ENCODE measurements at regions not wholly inside any gene's neighbourhood (a gene's known extent, or its start where the extent isn't known, plus 50 kb on each side); places are given as distances from the start of the nearest gene placed in this dataset.
"Not testable (repeated sequence)": the region's sequence is repeated elsewhere in the genome, so short reads cannot be mapped to it uniquely, and the experiment has no call there.

DNA sequence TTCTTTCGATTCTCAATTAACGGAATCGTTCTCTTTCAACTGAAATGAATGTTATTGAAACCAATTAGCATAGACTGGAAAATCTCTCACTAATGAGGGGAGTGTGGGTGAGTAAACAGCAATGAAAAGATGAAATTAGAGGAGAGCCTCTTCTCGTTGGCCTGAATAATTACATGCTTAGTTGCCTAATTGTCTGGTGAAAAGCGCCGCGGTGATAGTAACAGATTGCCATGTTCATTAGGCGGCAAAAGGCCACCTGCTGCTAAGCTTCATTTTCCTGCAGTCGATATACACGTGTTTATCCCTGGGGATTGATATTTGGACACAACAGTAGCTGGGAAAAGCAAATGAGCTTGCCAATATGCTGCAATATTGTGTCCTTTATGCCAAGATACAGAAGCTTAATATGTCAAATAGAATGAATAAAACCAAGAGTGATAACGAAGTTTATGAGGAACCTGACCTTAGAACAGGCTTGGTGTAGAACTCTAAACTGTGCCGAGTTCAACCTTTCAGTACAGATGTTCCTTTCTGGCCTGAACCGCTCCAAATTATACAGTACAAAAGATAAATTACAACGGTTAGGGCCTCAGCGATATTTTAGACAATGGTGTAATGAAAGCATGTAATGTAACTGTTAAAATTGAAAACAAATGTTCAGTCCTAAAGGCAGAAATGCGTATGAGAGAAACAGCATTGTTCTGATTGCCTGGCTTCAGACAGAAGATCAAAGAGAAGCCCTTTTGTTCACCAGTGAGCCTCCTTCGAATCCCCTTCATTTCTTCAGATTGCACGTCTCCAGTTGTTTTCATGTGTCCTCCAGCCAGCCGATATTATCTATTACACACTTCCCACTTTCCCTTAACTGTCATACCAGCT, 185.2 kb downstream of the SHOX2 start:
- DNase-seq: no peak

DNA sequence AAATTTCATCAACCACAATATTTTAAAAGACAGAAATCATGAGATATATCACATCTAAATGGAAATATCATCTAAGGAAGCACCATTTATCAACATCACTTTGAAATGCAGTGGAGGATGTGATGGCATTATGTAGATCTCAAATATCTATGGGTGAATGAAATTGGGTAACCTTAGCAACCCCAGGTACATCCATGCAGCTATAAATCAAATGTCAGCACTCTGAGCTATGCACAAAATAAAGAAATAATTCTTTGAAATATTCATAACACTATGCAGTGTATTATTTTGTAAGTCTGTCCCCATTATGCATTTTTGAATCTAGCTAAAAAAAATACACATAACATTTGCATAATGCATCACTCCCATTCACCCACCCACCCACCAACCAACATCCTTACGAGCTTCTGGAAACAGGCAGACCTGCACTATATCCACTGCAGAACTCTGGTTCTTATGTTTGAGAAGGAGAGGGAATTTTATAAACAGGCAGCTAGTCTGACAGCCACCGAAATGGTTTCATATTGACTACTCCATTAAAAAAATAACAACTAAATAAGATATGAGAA, 186.8 kb downstream of the SHOX2 start:
- no peak for DNase-seq

DNA sequence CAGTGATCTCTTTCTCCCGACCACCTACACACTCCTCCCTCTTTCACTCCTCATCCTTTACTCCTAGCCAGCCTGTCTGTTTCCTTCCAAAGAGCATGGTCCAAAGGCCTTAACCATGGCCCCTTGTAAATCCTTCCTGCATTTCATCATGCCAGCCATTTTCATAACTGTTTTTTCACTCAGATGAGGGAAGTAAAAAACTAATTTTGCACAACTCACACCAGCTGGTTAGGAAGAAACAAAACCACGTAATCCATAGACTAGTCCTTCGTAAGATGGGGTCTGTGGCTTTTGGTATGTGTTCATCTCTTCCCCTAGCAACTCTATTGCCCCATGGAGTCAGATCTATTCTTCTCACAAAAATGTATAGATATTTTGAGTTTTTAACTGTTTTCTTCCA, 187.8 kb downstream of the SHOX2 start:
- DNase-seq: no peak

DNA sequence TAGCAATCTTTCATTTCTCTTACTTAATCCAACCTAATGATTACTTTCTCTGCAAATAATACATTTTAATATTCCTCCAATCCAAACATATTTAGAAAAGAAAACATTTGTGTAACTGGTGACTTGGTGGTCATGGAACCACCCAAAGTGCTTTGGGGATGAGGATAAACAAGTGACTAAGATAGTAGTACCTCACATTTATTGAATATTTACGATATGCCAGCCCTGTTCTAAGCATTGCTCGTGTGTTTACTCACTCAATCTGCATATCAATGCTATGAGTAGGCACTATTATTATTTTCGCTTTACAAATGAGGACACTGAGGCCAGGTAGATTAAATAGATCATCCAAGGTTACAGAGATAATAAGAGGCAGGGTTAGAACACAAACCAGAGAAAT, 189.5 kb downstream of the SHOX2 start:
- DNase-seq: no peak

DNA sequence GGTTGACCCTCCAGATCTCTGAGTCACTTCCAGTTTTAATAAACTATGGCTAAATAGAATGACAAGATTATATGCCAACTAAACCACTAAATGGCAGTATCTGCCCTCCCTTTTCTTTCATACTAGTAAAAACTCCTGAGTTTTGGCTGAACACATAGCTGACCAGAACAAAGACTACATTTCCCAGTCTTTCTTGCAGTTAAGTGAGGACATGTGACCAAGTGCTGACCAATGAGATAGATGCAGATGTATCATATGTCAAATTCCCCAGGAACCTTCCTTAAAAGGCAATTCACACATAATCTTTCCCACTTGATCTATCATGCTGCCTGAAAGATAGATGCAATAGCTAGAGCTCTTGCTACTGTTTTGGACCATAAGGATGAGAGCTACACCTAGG, 191.3 kb downstream of the SHOX2 start:
- DNase-seq: no peak

DNA sequence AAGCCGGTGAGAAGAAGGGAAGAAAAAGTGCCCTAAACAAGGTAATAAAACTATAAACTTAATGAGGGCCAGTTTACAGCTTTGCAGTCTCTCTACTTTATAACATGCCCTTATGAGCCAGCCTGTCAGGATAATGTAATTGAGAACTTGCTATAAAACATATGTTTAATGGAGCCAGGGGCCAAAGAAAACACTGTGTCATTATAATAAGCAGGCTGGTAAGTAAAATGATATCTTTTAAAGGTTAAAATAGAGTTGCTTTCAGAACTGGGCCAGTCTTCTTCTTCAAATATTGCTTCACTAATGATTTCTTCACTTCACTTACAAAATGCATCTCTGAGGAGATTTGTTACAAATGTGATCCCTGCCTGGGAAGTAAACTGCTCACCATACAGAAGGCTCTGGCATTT, 192.5 kb downstream of the SHOX2 start:
- no peak for DNase-seq

DNA sequence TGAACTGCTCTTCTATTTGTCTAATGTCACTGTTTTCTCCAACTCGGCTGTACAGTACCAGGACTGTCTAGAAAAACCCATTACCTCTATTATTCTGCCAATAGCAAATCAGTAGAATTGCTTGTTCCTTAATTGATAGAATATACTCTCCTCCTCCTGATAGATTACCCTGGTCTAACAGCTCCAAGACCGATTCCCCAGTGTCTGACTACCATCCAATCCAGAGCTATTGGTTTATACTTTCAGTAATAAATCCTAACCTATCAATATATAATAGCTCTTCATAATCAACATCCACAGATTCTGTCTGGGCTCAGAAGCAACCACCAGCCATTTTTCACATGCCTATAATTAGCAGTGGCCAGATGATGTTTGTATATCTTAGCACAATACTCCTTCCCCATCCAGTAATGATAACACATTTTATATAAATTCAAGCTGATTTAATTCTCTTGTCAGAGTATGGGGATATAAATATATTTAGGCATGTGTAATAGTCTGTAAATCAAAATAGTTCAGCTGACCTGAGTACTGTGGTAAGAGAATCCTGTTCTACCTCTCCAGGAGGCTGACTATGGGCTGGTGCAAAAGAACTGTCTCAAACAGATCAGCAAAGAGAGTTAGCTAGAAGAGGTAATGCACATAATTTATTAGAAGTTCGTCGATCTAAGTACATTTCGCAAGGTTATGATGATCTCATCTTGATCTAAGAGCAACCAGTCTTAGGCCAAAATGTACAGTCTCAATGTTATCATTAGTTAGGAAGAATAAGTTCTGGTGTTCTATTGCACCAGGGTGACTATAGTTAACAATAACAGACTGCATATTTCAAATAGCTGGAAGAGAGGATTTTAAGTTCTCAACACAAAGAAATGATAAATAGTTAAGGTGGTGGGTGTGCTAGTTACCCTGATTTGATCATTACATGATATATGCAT, 193.4 kb downstream of the SHOX2 start:
- no peak for DNase-seq

DNA sequence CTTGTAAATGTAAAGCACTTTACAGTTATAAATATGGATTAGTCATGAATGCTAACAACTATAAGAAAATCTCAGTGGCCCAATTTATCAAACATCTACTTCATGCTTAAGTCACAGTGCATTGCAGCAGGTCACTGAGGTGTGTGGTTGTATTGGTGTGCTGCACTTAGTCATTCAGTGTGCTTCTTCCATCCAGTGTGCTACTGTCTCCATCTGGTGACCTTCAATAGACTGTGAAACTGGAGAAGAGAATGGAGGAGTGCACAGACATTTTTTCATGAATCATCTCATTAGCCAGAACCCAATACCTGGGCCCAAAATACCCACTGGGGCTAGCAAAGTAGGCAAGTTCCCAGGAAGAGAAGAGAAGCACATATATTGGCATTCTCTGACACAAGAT, 199.6 kb downstream of the SHOX2 start:
- DNase-seq: no peak

DNA sequence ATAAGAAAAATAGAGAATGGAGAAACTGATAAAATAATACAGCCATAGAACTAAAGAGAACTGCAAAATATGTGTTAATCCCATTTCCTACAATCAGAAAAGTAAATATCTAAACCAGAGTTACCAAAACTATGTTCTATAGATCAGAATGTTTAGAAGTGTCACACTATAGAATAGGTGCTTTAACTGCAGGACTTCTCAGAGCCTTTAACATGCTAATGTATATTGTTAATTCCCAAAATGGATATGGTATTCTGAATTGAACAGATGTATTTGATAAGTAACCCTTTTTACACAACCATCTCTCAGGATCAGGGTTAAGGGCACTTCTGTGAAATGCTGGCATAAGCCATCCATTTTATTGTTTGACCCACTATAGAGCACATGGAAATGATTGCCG, 200.3 kb downstream of the SHOX2 start:
- no peak for DNase-seq

DNA sequence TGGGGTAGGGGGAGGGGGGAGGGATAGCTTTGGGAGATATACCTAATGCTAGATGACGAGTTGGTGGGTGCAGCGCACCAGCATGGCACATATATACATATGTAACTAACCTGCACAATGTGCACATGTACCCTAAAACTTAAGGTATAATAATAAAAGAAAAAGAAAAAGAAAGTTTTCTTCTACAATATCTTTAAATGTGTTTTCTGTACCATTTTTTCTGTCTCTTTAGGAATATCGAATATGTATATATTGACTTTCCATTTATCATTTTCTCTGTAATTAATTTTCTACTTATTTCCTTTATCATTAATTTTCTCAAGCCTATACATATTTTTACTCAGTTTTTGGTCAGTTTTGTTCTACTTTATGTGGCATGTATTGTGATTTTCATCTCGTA, 203.5 kb downstream of the SHOX2 start:
- DNase-seq: not testable (repeated sequence)

DNA sequence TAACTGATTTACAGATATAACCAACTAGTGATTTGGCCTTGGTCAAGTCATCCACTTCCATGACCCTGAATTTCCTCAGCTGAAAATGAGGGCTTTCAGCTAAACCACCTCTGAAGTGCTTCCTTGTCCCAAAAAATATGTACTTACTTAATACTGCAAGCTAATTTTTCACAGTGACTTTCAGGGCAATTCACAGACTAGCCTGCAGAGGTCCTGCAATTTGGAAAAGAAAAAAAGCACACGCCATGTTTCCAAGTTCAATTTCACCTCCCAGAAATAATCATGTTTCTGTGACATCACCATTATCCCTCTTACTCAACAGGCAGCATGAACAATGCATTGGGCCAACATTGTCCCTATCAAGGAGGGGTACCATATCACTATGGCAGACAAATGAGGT, 218.2 kb downstream of the SHOX2 start:
- DNase-seq: no peak

DNA sequence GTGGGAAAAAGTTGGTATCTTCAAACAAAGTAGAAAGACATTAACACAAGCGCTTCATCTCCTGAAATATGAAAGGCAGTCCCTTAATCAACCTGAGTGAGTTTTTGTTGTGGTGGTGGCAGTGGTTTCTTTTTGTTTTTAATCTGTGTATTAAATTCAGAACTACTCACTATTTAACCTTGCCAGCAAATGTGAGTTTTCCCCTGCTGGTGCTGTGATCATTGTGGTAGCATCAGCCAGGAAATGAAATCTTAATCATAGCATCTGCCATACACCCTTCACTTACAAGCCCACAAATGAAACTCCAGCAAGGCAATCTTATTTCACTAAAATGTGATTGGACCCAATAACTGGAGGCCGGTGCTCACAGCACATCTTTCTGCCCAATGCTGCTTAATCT, 229.7 kb downstream of the SHOX2 start:
- no peak for DNase-seq

DNA sequence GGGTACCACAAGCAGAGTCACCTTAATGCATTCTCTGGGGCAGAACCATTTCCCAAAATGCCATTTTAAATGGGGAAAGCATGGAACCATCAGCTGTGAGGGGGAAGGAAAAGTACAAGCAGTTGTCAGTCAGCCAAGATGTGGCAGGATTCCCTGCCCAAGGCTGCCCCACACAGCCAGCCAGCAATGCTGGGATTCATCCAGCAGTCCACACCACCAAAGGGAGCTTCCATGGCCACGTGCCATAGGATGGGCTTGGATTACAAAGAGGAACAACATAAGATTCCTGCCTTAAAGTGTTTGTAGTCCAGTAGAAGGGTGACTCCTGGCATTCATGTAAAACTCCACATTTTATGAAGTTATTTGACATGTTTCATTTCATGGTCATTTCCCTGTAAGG, 233.3 kb downstream of the SHOX2 start:
- DNase-seq: no peak

DNA sequence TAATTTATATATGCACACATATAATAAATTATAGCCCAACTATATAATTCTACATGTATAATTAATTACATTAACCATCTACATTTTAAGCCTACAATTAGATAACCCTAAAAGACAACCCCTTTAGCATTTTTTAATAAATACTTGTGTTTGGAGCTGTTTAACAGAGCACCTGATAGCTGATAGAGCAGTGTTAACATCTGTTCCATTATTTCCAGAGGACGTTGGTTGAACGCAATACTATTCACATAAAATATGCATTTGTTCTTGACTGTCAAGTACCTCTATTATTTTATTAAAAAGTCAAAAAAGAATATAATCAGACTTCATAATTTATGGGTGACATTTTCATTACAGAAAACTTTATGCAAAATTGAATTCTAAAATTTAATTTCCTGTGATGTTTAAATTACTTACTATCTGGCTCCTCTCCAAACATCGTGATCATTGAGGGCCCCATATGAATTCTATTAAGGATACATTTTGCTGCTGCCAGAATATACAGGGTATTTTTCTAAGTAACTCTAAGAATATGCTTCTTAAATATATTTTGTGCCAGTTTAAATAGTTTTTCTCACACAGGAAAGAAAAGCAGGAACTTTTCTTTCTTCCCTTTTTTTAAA, 234.3 kb downstream of the SHOX2 start:
- DNase-seq: no peak

DNA sequence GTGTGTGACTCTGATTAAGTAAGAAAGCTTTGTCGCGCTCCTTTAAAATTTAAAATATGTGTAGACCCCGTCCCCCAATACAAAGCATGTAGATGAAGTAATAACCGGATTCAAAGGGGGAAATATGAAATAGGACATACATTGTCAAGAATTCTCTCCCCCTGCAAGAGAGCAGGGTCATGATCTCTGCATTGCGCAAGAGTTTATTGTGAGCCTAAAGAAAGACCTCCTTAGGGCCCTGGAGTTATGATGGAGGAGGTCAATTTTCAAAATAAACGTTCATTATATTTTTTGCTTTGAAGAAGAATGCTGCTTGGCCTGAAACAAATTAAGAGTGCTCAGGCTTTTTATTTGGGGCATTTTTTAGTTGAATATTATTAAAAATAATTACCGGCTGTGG, 235.0 kb downstream of the SHOX2 start:
- no peak for DNase-seq

DNA sequence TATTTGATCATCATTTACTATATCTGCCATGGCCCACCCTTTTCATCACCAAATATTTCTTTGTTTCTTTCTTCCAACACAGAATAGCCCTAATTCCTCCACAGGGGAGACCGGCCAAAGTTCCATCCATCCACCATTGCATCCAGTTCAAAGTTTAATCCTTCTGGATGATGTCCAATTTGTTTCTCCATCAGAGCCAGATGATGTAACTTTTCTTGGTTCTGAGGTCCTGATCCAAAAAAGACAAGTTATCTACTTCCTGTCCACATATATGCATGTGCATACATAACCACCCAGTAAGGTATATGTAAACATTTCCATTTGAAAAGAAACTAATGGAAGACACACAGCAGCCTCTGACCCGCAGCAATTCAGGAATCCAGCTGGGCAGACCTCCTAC, 237.3 kb downstream of the SHOX2 start:
- no peak for DNase-seq

DNA sequence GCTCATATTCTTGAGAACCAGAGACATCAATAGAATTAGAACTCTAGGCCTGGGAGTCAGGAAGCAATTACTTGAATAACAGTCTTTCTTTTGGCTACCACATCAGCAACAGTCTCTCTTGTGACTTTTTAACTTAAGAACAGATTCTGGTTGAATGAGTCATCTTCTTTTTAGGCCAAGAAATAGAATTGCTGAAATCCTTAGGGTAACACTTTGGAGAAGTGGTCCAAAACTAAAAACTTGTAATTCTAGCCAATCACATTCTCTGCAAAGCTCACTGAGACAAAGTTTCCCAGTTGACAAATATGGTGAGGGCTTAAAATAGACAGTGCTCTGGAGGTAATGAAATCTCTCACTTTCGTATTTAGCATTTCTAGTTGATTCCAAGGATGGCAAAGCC, 238.0 kb downstream of the SHOX2 start:
- no peak for DNase-seq

DNA sequence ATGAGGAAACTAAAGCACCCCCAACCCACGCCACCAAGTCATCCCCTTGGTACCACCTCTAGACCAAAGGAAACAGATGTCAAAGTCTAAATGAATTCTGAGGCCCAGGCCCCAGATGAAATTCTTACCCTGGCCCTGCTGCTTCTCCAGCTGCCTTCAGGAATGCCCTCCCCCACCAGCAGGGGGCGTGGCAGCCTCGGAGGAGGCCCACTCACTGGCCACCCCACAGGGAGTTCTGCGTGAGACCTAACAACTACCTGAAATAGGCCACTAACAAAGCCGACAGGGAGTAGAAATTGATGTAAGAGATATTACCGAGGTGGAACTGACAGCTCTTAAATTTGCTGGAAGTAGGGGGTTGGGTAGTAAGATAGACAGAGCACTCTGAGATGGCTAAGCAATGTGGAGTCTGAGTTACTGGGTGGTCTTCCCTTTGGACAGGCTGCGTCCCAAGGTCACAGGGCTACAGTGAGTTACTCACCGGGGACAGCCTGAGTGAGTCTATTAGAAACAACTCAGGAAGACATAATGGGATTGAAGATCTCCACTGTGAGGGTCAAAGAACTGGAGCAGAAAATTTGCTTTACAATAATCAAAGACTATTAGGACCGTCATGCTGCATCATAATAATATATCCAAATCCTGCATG, 240.7 kb downstream of the SHOX2 start:
- peak; percentile 64 for DNase-seq

DNA sequence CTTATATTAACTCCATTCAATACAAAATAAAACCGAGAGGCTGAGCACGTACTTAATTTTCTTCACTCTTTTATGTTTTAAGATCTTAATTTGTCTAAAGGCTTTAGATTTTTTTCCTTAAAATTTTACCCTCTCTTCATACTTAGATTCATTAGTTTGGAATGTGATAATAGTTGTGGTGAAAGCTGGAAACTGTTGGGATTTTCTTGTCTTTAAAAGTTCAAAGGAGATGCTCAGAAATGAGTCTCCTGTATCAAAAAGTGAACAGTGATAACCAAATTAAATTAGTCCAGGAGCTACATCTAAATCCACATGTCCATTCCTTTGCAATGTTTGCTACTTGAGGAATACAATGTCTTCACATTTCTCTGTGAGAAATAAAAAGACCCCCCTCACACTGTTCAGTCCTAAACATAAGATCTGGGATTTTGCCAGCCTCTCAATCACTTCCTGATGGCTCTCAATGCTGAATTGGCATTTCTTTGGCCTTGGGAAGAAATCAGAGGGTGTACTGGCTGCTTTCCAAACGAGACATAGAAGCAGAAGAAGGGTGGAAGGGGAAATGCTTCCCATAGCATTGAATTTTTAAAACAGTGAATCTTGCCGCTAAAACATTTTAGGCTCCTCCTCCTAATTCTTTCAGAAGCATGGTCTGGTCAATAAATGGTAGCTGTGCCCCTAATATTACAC, 245.0 kb downstream of the SHOX2 start:
- no peak for DNase-seq

DNA sequence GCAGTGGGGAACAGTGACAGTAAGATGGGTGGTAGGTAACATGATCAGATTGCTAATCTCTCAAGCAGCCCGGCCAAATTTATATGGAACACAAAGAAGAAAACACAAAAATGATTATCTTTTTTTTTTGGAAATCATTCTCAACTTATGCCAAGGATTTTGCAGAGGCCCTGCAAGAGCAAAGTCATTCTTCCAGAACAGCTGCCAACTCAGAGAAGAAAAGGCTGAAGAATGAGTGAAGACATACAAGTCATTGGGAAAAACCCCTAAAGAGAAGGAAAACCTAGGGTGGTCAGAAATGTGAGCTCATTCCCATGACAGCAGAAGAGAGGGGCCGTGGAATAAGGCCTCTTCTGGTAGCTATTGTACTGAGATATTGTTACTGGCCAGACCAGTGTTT, 246.7 kb downstream of the SHOX2 start:
- DNase-seq: no peak

DNA sequence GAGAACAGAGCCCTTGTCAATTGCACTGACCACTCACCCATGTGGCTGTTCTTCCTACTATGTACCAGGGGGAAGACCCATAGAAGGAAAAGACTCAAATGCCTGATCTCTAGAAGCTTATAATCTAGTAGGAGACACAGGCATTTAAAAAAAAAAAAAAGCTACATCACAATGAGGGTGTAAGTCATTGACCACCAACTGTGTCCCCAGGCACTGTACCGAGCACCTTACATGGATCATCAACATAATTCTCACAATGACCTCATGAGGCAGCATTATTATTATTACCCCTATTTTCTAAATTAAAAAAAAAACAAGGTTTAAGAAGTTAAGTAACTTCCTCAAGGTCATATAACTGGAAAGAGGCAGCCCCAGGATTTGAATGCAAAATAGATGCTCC, 247.4 kb downstream of the SHOX2 start:
- no peak for DNase-seq

DNA sequence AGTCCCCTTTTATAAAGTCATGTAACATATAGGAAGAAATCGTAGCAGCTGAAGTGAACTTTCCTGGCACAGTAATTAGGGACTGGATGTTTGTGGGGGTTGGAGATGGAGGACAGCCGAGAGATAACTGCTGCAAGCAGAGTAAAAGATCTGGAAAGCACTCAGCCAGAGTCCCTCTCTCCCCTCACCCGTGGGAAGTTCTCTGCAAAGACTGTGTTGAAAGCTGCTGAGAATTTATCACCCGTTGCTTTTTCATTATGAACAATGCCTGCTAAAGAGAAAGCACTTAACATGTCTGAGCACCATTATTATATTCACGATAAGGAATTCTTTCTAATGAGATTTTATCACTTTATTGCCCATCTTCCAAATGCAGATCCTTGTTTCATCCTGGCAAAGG, 248.8 kb downstream of the SHOX2 start:
- no peak for DNase-seq
